Caco-2 (cell line): ENCODE measurements at regions not wholly inside any gene's neighbourhood (a gene's known extent, or its start where the extent isn't known, plus 50 kb on each side); places are given as distances from the start of the nearest gene placed in this dataset.

Source experiments
- BruUV-seq: library from RNA; stranded (reverse); fragments of 400-500 nt; replicated peaks from 2 replicates; lab custom pipeline; 2021; lab: Mats Ljungman, UMichigan
- CTCF ChIA-PET: fragments of 300-600 bp; sonication (Branson Sonifier 250); formaldehyde crosslinking; loops from one replicate; lab custom pipeline; 2022; ENCODE audit warnings: antibody characterized with exemption; lab: Charles Lee
- POLR2A ChIA-PET: fragments of 300-600 bp; sonication (Branson Sonifier 250); formaldehyde crosslinking; loops from one replicate; lab custom pipeline; 2022; ENCODE audit warnings: antibody characterized with exemption; lab: Charles Lee
- DNase-seq, 2 experiments: peaks; one replicate each; pipeline versions ENCODE4 v3.0.0 to v3.0.0-alpha.2; 2020 to 2022
- H3K27me3 ChIP-seq: replicated peaks from 2 replicates; pipeline ENCODE4 v1.6.0; 2011; ENCODE audit warnings: low read length; ENCODE audit not compliant: control insufficient read depth, insufficient read depth
- H3K36me3 ChIP-seq: 2 replicates; pipeline ENCODE4 v1.5.1; 2011; ENCODE audit warnings: low read length; ENCODE audit not compliant: control insufficient read depth, insufficient read depth
- H3K4me1 ChIP-seq: fragments of 250-450 bp; sonication (Bioruptor Pico); 2 replicates; pipeline ENCODE4 v1.5.1; 2020; ENCODE audit warnings: mild to moderate bottlenecking
- H3K4me3 ChIP-seq: 2 replicates; pipeline ENCODE4 v1.5.1; 2011; ENCODE audit warnings: low read depth, mild to moderate bottlenecking, control low read depth, low read length
- H3K9me3 ChIP-seq: fragments of 250-450 bp; sonication (Bioruptor Pico); 2 replicates; pipeline ENCODE4 v1.5.1; 2020; ENCODE audit warnings: mild to moderate bottlenecking, moderate library complexity
- H3K27ac Mint-ChIP-seq: one replicate; pipeline ENCODE4 v1.8.0; 2022; ENCODE audit warnings: mixed read lengths; ENCODE audit not compliant: unreplicated experiment
- H3K27me3 Mint-ChIP-seq: one replicate; pipeline ENCODE4 v1.8.0; 2022; ENCODE audit warnings: mixed read lengths; ENCODE audit not compliant: insufficient read depth, unreplicated experiment
- H3K36me3 Mint-ChIP-seq: one replicate; pipeline ENCODE4 v1.8.0; 2022; ENCODE audit warnings: mild to moderate bottlenecking, mixed read lengths; ENCODE audit not compliant: insufficient read depth, unreplicated experiment
- H3K4me1 Mint-ChIP-seq: one replicate; pipeline ENCODE4 v1.8.0; 2022; ENCODE audit warnings: low read depth, mixed read lengths; ENCODE audit not compliant: unreplicated experiment
- H3K4me3 Mint-ChIP-seq: one replicate; pipeline ENCODE4 v1.8.0; 2022; ENCODE audit warnings: mild to moderate bottlenecking, moderate library complexity, mixed read lengths; ENCODE audit not compliant: unreplicated experiment
- H3K9me3 Mint-ChIP-seq: one replicate; pipeline ENCODE4 v1.8.0; 2022; ENCODE audit warnings: mixed read lengths; ENCODE audit not compliant: unreplicated experiment
- intact Hi-C: fragments of 100-400 bp; cut with micrococcal nuclease; formaldehyde crosslinking; loops from one replicate; pipeline ENCODE4 v1.10.0; 2022; ENCODE audit not compliant: unreplicated experiment
- TF ChIP-seq, protein P1 (sequence below), 2 experiments: fragments of 200-600 bp in 1 of 2; IDR thresholded peaks; 1 replicate in 1 of 2; 2 replicates in 1 of 2; pipeline versions ENCODE4 v1.5.1 to v1.8.0; 2011 to 2022; ENCODE audit warnings: antibody characterized with exemption in 1 of 2, control low read depth in 1 of 2, inconsistent platforms in 1 of 2, low read depth in 1 of 2, low read length in 1 of 2, mild to moderate bottlenecking in 1 of 2, moderate library complexity in 1 of 2; ENCODE audit not compliant: insufficient read depth in 1 of 2, severe bottlenecking in 1 of 2, unreplicated experiment in 1 of 2

- H3K4me1 Mint-ChIP-seq, result no peaks in the 10 kb centered on the region
- H3K4me3 ChIP-seq, result no peak overlapping the region
- H3K4me3 Mint-ChIP-seq, result no peak overlapping the region
- peaks cover 16% of the 10 kb centered on the region for H3K9me3 Mint-ChIP-seq
- no peaks in the 10 kb centered on the region for H3K27me3 Mint-ChIP-seq
- POLR2A ChIA-PET, result no interaction called here
- no TSS peak for BruUV-seq
- peaks cover 13% of the 10 kb centered on the region for H3K9me3 ChIP-seq
- H3K27ac Mint-ChIP-seq, result no peak overlapping the region
- intact Hi-C loops, result no loop called here
- H3K36me3 ChIP-seq, result no peaks in the 10 kb centered on the region
- H3K27me3 ChIP-seq, result no peaks in the 10 kb centered on the region
- CTCF ChIA-PET, result interaction anchor here (0.7 kb wide), 1 partner anchor 58 kb away, joined by 3 read pairs; no protein-coding TSS in a partner anchor
- peaks cover 2% of the 10 kb centered on the region; the same call in 1 of the 2 replicates for H3K4me1 ChIP-seq
- TF ChIP-seq, protein P1, sequence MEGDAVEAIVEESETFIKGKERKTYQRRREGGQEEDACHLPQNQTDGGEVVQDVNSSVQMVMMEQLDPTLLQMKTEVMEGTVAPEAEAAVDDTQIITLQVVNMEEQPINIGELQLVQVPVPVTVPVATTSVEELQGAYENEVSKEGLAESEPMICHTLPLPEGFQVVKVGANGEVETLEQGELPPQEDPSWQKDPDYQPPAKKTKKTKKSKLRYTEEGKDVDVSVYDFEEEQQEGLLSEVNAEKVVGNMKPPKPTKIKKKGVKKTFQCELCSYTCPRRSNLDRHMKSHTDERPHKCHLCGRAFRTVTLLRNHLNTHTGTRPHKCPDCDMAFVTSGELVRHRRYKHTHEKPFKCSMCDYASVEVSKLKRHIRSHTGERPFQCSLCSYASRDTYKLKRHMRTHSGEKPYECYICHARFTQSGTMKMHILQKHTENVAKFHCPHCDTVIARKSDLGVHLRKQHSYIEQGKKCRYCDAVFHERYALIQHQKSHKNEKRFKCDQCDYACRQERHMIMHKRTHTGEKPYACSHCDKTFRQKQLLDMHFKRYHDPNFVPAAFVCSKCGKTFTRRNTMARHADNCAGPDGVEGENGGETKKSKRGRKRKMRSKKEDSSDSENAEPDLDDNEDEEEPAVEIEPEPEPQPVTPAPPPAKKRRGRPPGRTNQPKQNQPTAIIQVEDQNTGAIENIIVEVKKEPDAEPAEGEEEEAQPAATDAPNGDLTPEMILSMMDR (IDR thresholded peaks at IDR 0.05; ENCODE audit: insufficient read depth in 1 of 2, low read depth in 1 of 2, low read length in 1 of 2, severe bottlenecking in 1 of 2, unreplicated experiment in 1 of 2), result no peak
- DNase-seq, result no peak
- no peaks in the 10 kb centered on the region for H3K36me3 Mint-ChIP-seq
Measured at GRCh38 chr2:30341500-30342267, 105.4 kb upstream of the LCLAT1 start.

- H3K27ac Mint-ChIP-seq, result no peak overlapping the region
- TF ChIP-seq, protein P1 (IDR thresholded peaks at IDR 0.05; ENCODE audit: insufficient read depth in 1 of 2, low read depth in 1 of 2, low read length in 1 of 2, severe bottlenecking in 1 of 2, unreplicated experiment in 1 of 2), result no peak
- no peaks in the 10 kb centered on the region for H3K36me3 Mint-ChIP-seq
- H3K4me3 Mint-ChIP-seq, result no peak overlapping the region
- no TSS peak for BruUV-seq
- ChIA-PET POLR2A (interaction anchor here (0.7 kb wide), 1 partner anchor 9 kb away, joined by 3 read pairs; no protein-coding TSS in a partner anchor), CTCF (no interaction called here)
- Histone ChIP-seq H3K36me3 (no peaks in the 10 kb centered on the region), H3K4me1 (no peaks in the 10 kb centered on the region), H3K9me3 (peaks cover 13% of the 10 kb centered on the region), H3K27me3 (no peaks in the 10 kb centered on the region), H3K4me3 (no peak overlapping the region)
- no peak for DNase-seq
- H3K4me1 Mint-ChIP-seq, result no peaks in the 10 kb centered on the region
- peaks cover 26% of the 10 kb centered on the region for H3K9me3 Mint-ChIP-seq
- intact Hi-C loops, result no loop called here
- no peaks in the 10 kb centered on the region for H3K27me3 Mint-ChIP-seq
Measured at GRCh38 chr2:30346471-30347169, 100.4 kb upstream of the LCLAT1 start.

DNA sequence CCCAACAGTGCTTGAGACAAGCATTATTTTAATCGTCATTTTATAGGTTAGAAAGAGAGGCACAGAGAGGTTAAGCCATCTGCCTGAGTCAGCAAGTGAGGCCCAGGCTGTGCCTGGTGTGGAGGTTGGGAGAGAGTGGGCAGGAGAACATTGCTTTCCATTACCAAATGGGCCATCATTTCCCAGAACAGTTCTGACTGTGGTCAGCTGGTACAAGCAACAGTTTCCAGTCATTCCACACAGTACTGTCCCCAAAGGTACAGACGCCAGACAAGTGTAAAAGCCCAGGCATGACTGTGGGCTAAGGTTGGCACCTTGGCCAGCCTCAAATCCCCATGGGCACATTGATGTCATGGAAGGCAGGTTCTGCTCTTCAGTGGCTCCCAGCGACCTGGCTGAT, 98.2 kb upstream of the LCLAT1 start:
- intact Hi-C loops, result no loop called here
- Histone ChIP-seq H3K27me3 (no peaks in the 10 kb centered on the region), H3K4me3 (no peak overlapping the region), H3K9me3 (no peaks in the 10 kb centered on the region; the same call in 1 of the 2 replicates), H3K4me1 (no peaks in the 10 kb centered on the region), H3K36me3 (no peaks in the 10 kb centered on the region)
- H3K4me1 Mint-ChIP-seq, result no peaks in the 10 kb centered on the region
- no peaks in the 10 kb centered on the region for H3K27me3 Mint-ChIP-seq
- ChIA-PET CTCF (no interaction called here), POLR2A (no interaction called here)
- H3K9me3 Mint-ChIP-seq, result peaks cover 10% of the 10 kb centered on the region
- H3K36me3 Mint-ChIP-seq, result no peaks in the 10 kb centered on the region
- BruUV-seq, result no TSS peak
- DNase-seq, result no peak
- TF ChIP-seq, protein P1 (IDR thresholded peaks at IDR 0.05; ENCODE audit: insufficient read depth in 1 of 2, low read depth in 1 of 2, low read length in 1 of 2, severe bottlenecking in 1 of 2, unreplicated experiment in 1 of 2), result no peak
- no peak overlapping the region for H3K27ac Mint-ChIP-seq
- H3K4me3 Mint-ChIP-seq, result no peak overlapping the region
